ENCODE measurements at regions not wholly inside any gene's neighbourhood (a gene's known extent, or its start where the extent isn't known, plus 50 kb on each side); places are given as distances from the start of the nearest gene placed in this dataset.

DNA sequence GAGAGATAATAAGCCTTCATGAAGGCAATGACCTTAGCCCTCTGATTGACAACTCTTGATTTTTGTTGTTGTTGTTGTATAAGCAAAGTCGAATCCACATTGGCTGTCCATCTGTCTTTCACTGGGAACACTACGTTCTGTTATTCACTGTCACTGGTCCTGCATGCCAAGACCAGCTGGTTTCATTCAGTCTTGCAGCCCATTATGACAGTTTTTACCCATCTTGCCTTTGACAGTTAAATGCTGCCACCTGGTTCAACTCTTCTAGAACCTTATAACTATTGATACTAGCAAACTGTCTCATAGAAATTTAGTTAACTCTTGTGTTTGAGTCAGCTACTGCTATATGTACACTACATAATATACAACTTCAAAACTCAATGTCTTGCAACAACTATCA, 382.3 kb upstream of the CDH10 start:
- CTCF ChIA-PET, result no interaction called here
- H3K9me3 Mint-ChIP-seq, result peaks cover 22% of the 10 kb centered on the region
- ATAC-seq (ENCODE audit: poor library complexity), result no peak

DNA sequence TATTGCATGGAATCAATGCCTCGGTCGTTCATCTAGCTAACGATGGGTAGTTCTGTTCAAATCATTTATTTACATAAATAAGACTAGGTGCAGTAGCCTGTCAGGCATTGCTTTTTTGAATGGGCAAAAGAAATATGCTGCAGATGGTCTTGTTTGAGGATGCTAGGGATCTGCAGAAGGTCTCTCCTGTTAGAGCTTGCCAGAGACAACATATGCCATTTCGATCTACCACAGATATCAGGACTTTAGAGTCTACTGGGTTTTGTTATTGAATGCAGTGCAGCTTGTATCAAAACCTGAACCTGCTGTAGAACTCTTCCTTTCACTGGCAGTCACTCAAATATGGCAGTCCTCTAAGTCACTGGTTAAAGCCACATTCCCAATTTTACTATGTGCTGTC, 381.1 kb upstream of the CDH10 start:
- CTCF ChIA-PET, result no interaction called here
- Histone ChIP-seq H3K4me3 (ENCODE audit: low read length) (no peak overlapping the region), H3K36me3 (ENCODE audit: insufficient read depth, low read length) (no peaks in the 10 kb centered on the region), H3K27ac (ENCODE audit: low read depth in 1 of 2, low read length in 2 of 2) (no peak overlapping the region), H3K4me1 (ENCODE audit: insufficient read depth, low read length) (no peaks in the 10 kb centered on the region), H3K9me3 (ENCODE audit: control insufficient read depth in 1 of 2, insufficient read depth in 1 of 2, low read length in 2 of 2) (peaks cover 0 to 4% of the 10 kb centered on the region in 2 experiments), H3K27me3 (ENCODE audit: control insufficient read depth in 1 of 2, insufficient read depth in 2 of 2, low read length in 2 of 2) (no peaks in the 10 kb centered on the region)
- ATAC-seq (ENCODE audit: poor library complexity) (no peak), DNase-seq (no peak)
- Mint-ChIP-seq H3K36me3 (ENCODE audit: low read depth) (no peaks in the 10 kb centered on the region), H3K4me3 (no peak overlapping the region), H3K27ac (no peak overlapping the region), H3K9me3 (peaks cover 18% of the 10 kb centered on the region), H3K27me3 (no peaks in the 10 kb centered on the region), H3K4me1 (ENCODE audit: low read depth) (no peaks in the 10 kb centered on the region)
- TF ChIP-seq, protein P1, sequence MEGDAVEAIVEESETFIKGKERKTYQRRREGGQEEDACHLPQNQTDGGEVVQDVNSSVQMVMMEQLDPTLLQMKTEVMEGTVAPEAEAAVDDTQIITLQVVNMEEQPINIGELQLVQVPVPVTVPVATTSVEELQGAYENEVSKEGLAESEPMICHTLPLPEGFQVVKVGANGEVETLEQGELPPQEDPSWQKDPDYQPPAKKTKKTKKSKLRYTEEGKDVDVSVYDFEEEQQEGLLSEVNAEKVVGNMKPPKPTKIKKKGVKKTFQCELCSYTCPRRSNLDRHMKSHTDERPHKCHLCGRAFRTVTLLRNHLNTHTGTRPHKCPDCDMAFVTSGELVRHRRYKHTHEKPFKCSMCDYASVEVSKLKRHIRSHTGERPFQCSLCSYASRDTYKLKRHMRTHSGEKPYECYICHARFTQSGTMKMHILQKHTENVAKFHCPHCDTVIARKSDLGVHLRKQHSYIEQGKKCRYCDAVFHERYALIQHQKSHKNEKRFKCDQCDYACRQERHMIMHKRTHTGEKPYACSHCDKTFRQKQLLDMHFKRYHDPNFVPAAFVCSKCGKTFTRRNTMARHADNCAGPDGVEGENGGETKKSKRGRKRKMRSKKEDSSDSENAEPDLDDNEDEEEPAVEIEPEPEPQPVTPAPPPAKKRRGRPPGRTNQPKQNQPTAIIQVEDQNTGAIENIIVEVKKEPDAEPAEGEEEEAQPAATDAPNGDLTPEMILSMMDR (IDR thresholded peaks at IDR 0.05), result no peak
- intact Hi-C loops (cut with DNase I, micrococcal nuclease), result no loop called here
- POLR2A ChIA-PET, result no interaction called here

More for the DNA sequence above, 382.3 kb upstream of the CDH10 start:
- H3K27me3 Mint-ChIP-seq, result no peaks in the 10 kb centered on the region
- peaks cover 0 to 4% of the 10 kb centered on the region in 2 experiments for H3K9me3 ChIP-seq (ENCODE audit: control insufficient read depth in 1 of 2, insufficient read depth in 1 of 2, low read length in 2 of 2)
- no peak overlapping the region for H3K27ac ChIP-seq (ENCODE audit: low read depth in 1 of 2, low read length in 2 of 2)
- no peak overlapping the region for H3K27ac Mint-ChIP-seq
- intact Hi-C loops (cut with DNase I, micrococcal nuclease), result no loop called here
- H3K4me3 ChIP-seq (ENCODE audit: low read length), result no peak overlapping the region
- no peaks in the 10 kb centered on the region for H3K4me1 ChIP-seq (ENCODE audit: insufficient read depth, low read length)
- no peak for DNase-seq
- H3K4me3 Mint-ChIP-seq, result no peak overlapping the region
- TF ChIP-seq, protein P1 (IDR thresholded peaks at IDR 0.05), result no peak
- H3K36me3 Mint-ChIP-seq (ENCODE audit: low read depth), result no peaks in the 10 kb centered on the region
- POLR2A ChIA-PET, result no interaction called here
- no peaks in the 10 kb centered on the region for H3K4me1 Mint-ChIP-seq (ENCODE audit: low read depth)
- H3K36me3 ChIP-seq (ENCODE audit: insufficient read depth, low read length), result no peaks in the 10 kb centered on the region
- no peaks in the 10 kb centered on the region for H3K27me3 ChIP-seq (ENCODE audit: control insufficient read depth in 1 of 2, insufficient read depth in 2 of 2, low read length in 2 of 2)

DNA sequence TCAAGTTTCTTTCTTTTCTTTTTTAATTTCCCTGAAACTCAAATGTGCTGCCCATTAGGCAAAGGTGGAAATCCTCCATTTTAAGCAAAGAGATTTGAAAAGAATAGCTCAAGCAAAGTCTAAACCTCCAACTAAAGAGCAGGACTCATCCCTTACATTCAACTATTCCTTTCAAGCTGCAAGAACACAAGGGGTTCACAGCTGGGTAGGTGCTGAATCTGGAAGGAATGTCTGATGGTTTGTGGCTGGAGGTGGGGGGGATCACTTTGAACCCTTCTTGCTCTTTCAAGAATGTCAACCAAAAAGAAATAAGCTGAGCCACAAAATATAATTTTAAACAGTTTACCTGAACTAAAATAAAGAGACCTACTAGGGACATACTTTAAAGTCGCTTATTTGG, 375.7 kb upstream of the CDH10 start:
- no peaks in the 10 kb centered on the region for H3K27me3 ChIP-seq (ENCODE audit: control insufficient read depth in 1 of 2, insufficient read depth in 2 of 2, low read length in 2 of 2)
- Mint-ChIP-seq H3K27me3 (no peaks in the 10 kb centered on the region), H3K4me1 (ENCODE audit: low read depth) (no peaks in the 10 kb centered on the region), H3K36me3 (ENCODE audit: low read depth) (no peaks in the 10 kb centered on the region), H3K4me3 (no peak overlapping the region), H3K9me3 (peaks cover 14% of the 10 kb centered on the region), H3K27ac (no peak overlapping the region)
- POLR2A ChIA-PET, result no interaction called here
- no peaks in the 10 kb centered on the region for H3K36me3 ChIP-seq (ENCODE audit: insufficient read depth, low read length)
- H3K4me3 ChIP-seq (ENCODE audit: low read length), result no peak overlapping the region
- no peak for ATAC-seq (ENCODE audit: poor library complexity)
- H3K27ac ChIP-seq (ENCODE audit: low read depth in 1 of 2, low read length in 2 of 2), result no peak overlapping the region
- peaks cover 0 to 4% of the 10 kb centered on the region in 2 experiments for H3K9me3 ChIP-seq (ENCODE audit: control insufficient read depth in 1 of 2, insufficient read depth in 1 of 2, low read length in 2 of 2)
- H3K4me1 ChIP-seq (ENCODE audit: insufficient read depth, low read length), result no peaks in the 10 kb centered on the region
- TF ChIP-seq, protein P1 (IDR thresholded peaks at IDR 0.05), result no peak
- intact Hi-C loops (cut with DNase I, micrococcal nuclease), result no loop called here
- CTCF ChIA-PET, result interaction anchor here (0.7 kb wide), 1 partner anchor 701 kb away, joined by 3 read pairs; no protein-coding TSS in a partner anchor
- no peak for DNase-seq

All from CD4-positive, alpha-beta T cell (primary cell).